ENCODE measurements at regions not wholly inside any gene's neighbourhood (a gene's known extent, or its start where the extent isn't known, plus 50 kb on each side); places are given as distances from the start of the nearest gene placed in this dataset.

- Mint-ChIP-seq H3K9me3 (peaks cover 3% of the 10 kb centered on the region), H3K36me3 (ENCODE audit: low read depth) (no peaks in the 10 kb centered on the region), H3K4me1 (ENCODE audit: low read depth) (no peaks in the 10 kb centered on the region), H3K4me3 (no peak overlapping the region), H3K27me3 (no peaks in the 10 kb centered on the region), H3K27ac (no peak overlapping the region)
- no peak for TF ChIP-seq CTCF (IDR thresholded peaks at IDR 0.05)
- no peaks in the 10 kb centered on the region for H3K4me1 ChIP-seq (ENCODE audit: insufficient read depth, low read length)
- no peaks in the 10 kb centered on the region for H3K36me3 ChIP-seq (ENCODE audit: insufficient read depth, low read length)
- ChIA-PET CTCF (no interaction called here), POLR2A (no interaction called here)
- intact Hi-C loops (cut with DNase I, micrococcal nuclease), result no loop called here
- ATAC-seq (ENCODE audit: poor library complexity), result no peak
- no peak for DNase-seq
- H3K27me3 ChIP-seq (ENCODE audit: control insufficient read depth in 1 of 2, insufficient read depth in 2 of 2, low read length in 2 of 2), result no peaks in the 10 kb centered on the region
- no peak overlapping the region for H3K27ac ChIP-seq (ENCODE audit: low read depth in 1 of 2, low read length in 2 of 2)
- H3K9me3 ChIP-seq (ENCODE audit: control insufficient read depth in 1 of 2, insufficient read depth in 1 of 2, low read length in 2 of 2), result peaks cover 0 to 2% of the 10 kb centered on the region in 2 experiments
- no peak overlapping the region for H3K4me3 ChIP-seq (ENCODE audit: low read length)
Observed at GRCh38 chr3:62956411-62956810, 81.2 kb upstream of the CADPS start.

GRCh38 chr3:62961874-62962556, 86.8 kb upstream of the CADPS start:
- H3K4me1 ChIP-seq (ENCODE audit: insufficient read depth, low read length), result no peaks in the 10 kb centered on the region
- no peak overlapping the region for H3K4me3 ChIP-seq (ENCODE audit: low read length)
- CTCF ChIA-PET, result no interaction called here
- no peak for ATAC-seq (ENCODE audit: poor library complexity)
- H3K36me3 ChIP-seq (ENCODE audit: insufficient read depth, low read length), result no peaks in the 10 kb centered on the region
- H3K4me3 Mint-ChIP-seq, result no peak overlapping the region
- TF ChIP-seq CTCF (IDR thresholded peaks at IDR 0.05), result no peak
- no peak overlapping the region for H3K27ac ChIP-seq (ENCODE audit: low read depth in 1 of 2, low read length in 2 of 2)
- no peaks in the 10 kb centered on the region for H3K9me3 ChIP-seq (ENCODE audit: control insufficient read depth in 1 of 2, insufficient read depth in 1 of 2, low read length in 2 of 2)
- DNase-seq, result no peak
- no peaks in the 10 kb centered on the region for H3K27me3 ChIP-seq (ENCODE audit: control insufficient read depth in 1 of 2, insufficient read depth in 2 of 2, low read length in 2 of 2)
- H3K36me3 Mint-ChIP-seq (ENCODE audit: low read depth), result no peaks in the 10 kb centered on the region
- H3K27ac Mint-ChIP-seq, result no peak overlapping the region
- peaks cover 3% of the 10 kb centered on the region for H3K9me3 Mint-ChIP-seq
- H3K4me1 Mint-ChIP-seq (ENCODE audit: low read depth), result no peaks in the 10 kb centered on the region
- POLR2A ChIA-PET, result no interaction called here
- H3K27me3 Mint-ChIP-seq, result no peaks in the 10 kb centered on the region
- intact Hi-C loops (cut with DNase I, micrococcal nuclease), result no loop called here

- Mint-ChIP-seq H3K4me1 (ENCODE audit: low read depth) (no peaks in the 10 kb centered on the region), H3K36me3 (ENCODE audit: low read depth) (no peaks in the 10 kb centered on the region), H3K9me3 (peaks cover 3% of the 10 kb centered on the region), H3K27ac (no peak overlapping the region), H3K4me3 (no peak overlapping the region), H3K27me3 (no peaks in the 10 kb centered on the region)
- Histone ChIP-seq H3K27me3 (ENCODE audit: control insufficient read depth in 1 of 2, insufficient read depth in 2 of 2, low read length in 2 of 2) (no peaks in the 10 kb centered on the region), H3K27ac (ENCODE audit: low read depth in 1 of 2, low read length in 2 of 2) (no peak overlapping the region), H3K4me1 (ENCODE audit: insufficient read depth, low read length) (no peaks in the 10 kb centered on the region), H3K36me3 (ENCODE audit: insufficient read depth, low read length) (no peaks in the 10 kb centered on the region), H3K9me3 (ENCODE audit: control insufficient read depth in 1 of 2, insufficient read depth in 1 of 2, low read length in 2 of 2) (no peaks in the 10 kb centered on the region), H3K4me3 (ENCODE audit: low read length) (no peak overlapping the region)
- POLR2A ChIA-PET, result no interaction called here
- ATAC-seq (ENCODE audit: poor library complexity), result no peak
- no peak for DNase-seq
- CTCF ChIA-PET, result no interaction called here
- intact Hi-C loops (cut with DNase I, micrococcal nuclease), result no loop called here
- no peak for TF ChIP-seq CTCF (IDR thresholded peaks at IDR 0.05)
Observed at GRCh38 chr3:62962714-62963113, 87.5 kb upstream of the CADPS start.
